Upper lobe of left lung (tissue), 6 donors: ENCODE measurements at regions not wholly inside any gene's neighbourhood (a gene's known extent, or its start where the extent isn't known, plus 50 kb on each side); places are given as distances from the start of the nearest gene placed in this dataset.

Experiments used
- ATAC-seq, 2 donors: fragments of 200-7000 bp; cut with Tn5 transposase; one replicate each; pipeline ENCODE4 v1.9.1; 2022; ENCODE audit warnings: mild to moderate bottlenecking in 2 of 2, moderate library complexity in 2 of 2; ENCODE audit not compliant: low FRiP score in 2 of 2
- DNase-seq, 2 donors: peaks; one replicate each; pipeline ENCODE4 v3.0.0-alpha.2; 2019 to 2020
- H3K27ac ChIP-seq, 4 donors: fragments of 200-600 bp; sonication (generic); one replicate each; pipeline ENCODE4 v1.5.1; 2016 to 2019
- H3K27me3 ChIP-seq, 4 donors: fragments of 200-600 bp; sonication (generic); one replicate each; pipeline ENCODE4 v1.5.1; 2017 to 2019
- H3K36me3 ChIP-seq, 4 donors: fragments of 200-600 bp; sonication (generic); one replicate each; pipeline ENCODE4 v1.5.1; 2016 to 2019
- H3K4me1 ChIP-seq, 4 donors: fragments of 200-600 bp; sonication (generic); one replicate each; pipeline ENCODE4 v1.5.1; 2018 to 2019
- H3K4me3 ChIP-seq, 4 donors: fragments of 200-600 bp; sonication (generic); one replicate each; pipeline ENCODE4 v1.5.1; 2017 to 2019; ENCODE audit warnings: mild to moderate bottlenecking in 2 of 4, moderate library complexity in 1 of 4
- H3K9me3 ChIP-seq, 4 donors: fragments of 200-600 bp; sonication (generic); one replicate each; pipeline ENCODE4 v1.5.1; 2018 to 2019
- CTCF ChIP-seq, 6 experiments: fragments of 450-650 bp in 4 of 6; fragments of 200-600 bp in 2 of 6; sonication (generic) in 2 of 6; IDR thresholded peaks; one replicate each; pipeline ENCODE4 v1.5.1; 2016 to 2019; ENCODE audit warnings: antibody characterized with exemption in 6 of 6
- EP300 ChIP-seq, 4 donors: sonication (generic); formaldehyde crosslinking; IDR thresholded peaks; one replicate each; pipeline ENCODE4 v1.5.1; 2017; ENCODE audit warnings: antibody characterized with exemption in 4 of 4, control low read depth in 2 of 4
- POLR2A ChIP-seq, 4 donors: fragments of 450-650 bp; IDR thresholded peaks; one replicate each; pipeline ENCODE4 v1.5.1; 2016 to 2017; ENCODE audit warnings: antibody characterized with exemption in 4 of 4, mild to moderate bottlenecking in 2 of 4
- POLR2AphosphoS5 ChIP-seq, 2 donors: sonication (generic); formaldehyde crosslinking; IDR thresholded peaks; one replicate each; pipeline ENCODE4 v1.5.1; 2017; ENCODE audit warnings: antibody characterized with exemption in 2 of 2
- WGBS, 2 donors: methylation state at CpG; one replicate each; pipeline ENCODE4 v1.1.5; 2017 to 2018; 5-methylcytosine and 5-hydroxymethylcytosine counted together
- donor health status: DM: no; HTN: no; CAD: no; lungs with moderate emphysema.
- donor health status: DM: no; HTN: yes; CAD: no; lungs with severe emphysema.

GRCh38 chr15:29936353-29937049 is 114.2 kb upstream of the TJP1 start:
- Histone ChIP-seq H3K4me3 (no peak overlapping the region), H3K4me1 (no peaks in the 10 kb centered on the region), H3K36me3 (no peaks in the 10 kb centered on the region), H3K27ac (no peak overlapping the region), H3K27me3 (no peaks in the 10 kb centered on the region), H3K9me3 (no peaks in the 10 kb centered on the region)
- 82 to 83% methylated on average over 10 of the region's 10 CpGs for WGBS, 2 donors
- ATAC-seq (no peak), DNase-seq (no peak)
- TF ChIP-seq POLR2AphosphoS5 (IDR thresholded peaks at IDR 0.05) (no peak), CTCF (IDR thresholded peaks at IDR 0.05) (no peak), POLR2A (IDR thresholded peaks at IDR 0.05) (no peak), EP300 (IDR thresholded peaks at IDR 0.05) (no peak)

GRCh38 chr15:29935296-29936004 is 113.2 kb upstream of the TJP1 start:
- WGBS, 2 donors: 81 to 84% methylated on average over 3 of the region's 3 CpGs
- Histone ChIP-seq H3K4me1 (no peaks in the 10 kb centered on the region), H3K9me3 (no peaks in the 10 kb centered on the region), H3K4me3 (no peak overlapping the region), H3K36me3 (no peaks in the 10 kb centered on the region), H3K27me3 (no peaks in the 10 kb centered on the region), H3K27ac (no peak overlapping the region)
- DNase-seq (no peak), ATAC-seq (no peak)
- TF ChIP-seq EP300 (IDR thresholded peaks at IDR 0.05): no peak

GRCh38 chr15:29934251-29934650 is 112.0 kb upstream of the TJP1 start:
- Histone ChIP-seq H3K9me3 (no peaks in the 10 kb centered on the region), H3K36me3 (no peaks in the 10 kb centered on the region), H3K27ac (no peak overlapping the region), H3K4me1 (no peaks in the 10 kb centered on the region), H3K4me3 (no peak overlapping the region), H3K27me3 (no peaks in the 10 kb centered on the region)
- no peak for DNase-seq
- 53 to 56% methylated on average over 2 of the region's 2 CpGs for WGBS, 2 donors
- no peak for ATAC-seq
- TF ChIP-seq POLR2A (IDR thresholded peaks at IDR 0.05): no peak
- no peak for TF ChIP-seq CTCF (IDR thresholded peaks at IDR 0.05)
- TF ChIP-seq EP300 (IDR thresholded peaks at IDR 0.05): no peak

- 68 to 77% methylated on average over 3 of the region's 3 CpGs for WGBS, 2 donors
- no peaks in the 10 kb centered on the region for H3K9me3 ChIP-seq
- H3K27ac ChIP-seq: no peak overlapping the region
- no peaks in the 10 kb centered on the region for H3K36me3 ChIP-seq
- DNase-seq (no peak), ATAC-seq (no peak)
- TF ChIP-seq CTCF (IDR thresholded peaks at IDR 0.05) (no peak), EP300 (IDR thresholded peaks at IDR 0.05) (no peak)
- H3K27me3 ChIP-seq: no peaks in the 10 kb centered on the region
- no peaks in the 10 kb centered on the region for H3K4me1 ChIP-seq
- H3K4me3 ChIP-seq: no peak overlapping the region
Observed at GRCh38 chr15:29933042-29933803, 111.0 kb upstream of the TJP1 start.

- WGBS, 2 donors: 89 to 95% methylated on average over 2 of the region's 2 CpGs
- no peak for ATAC-seq
Observed at GRCh38 chr15:29926083-29926388, 103.8 kb upstream of the TJP1 start.

More at GRCh38 chr15:29926083-29926388, 103.8 kb upstream of the TJP1 start:
- H3K27me3 ChIP-seq: no peaks in the 10 kb centered on the region
- TF ChIP-seq EP300 (IDR thresholded peaks at IDR 0.05) (no peak), CTCF (IDR thresholded peaks at IDR 0.05) (no peak), POLR2A (IDR thresholded peaks at IDR 0.05) (no peak), POLR2AphosphoS5 (IDR thresholded peaks at IDR 0.05) (no peak)
- H3K4me3 ChIP-seq: no peak overlapping the region
- DNase-seq: no peak
- H3K4me1 ChIP-seq: peaks cover 8 to 16% (median 11%) of the 10 kb centered on the region in 4 donors
- no peaks in the 10 kb centered on the region for H3K9me3 ChIP-seq
- no peaks in the 10 kb centered on the region for H3K36me3 ChIP-seq
- H3K27ac ChIP-seq: peak overlapping the region in 2 of 4 donors; percentile 0 to 6
